RWPE2 (cell line): ENCODE measurements at regions not wholly inside any gene's neighbourhood (a gene's known extent, or its start where the extent isn't known, plus 50 kb on each side); places are given as distances from the start of the nearest gene placed in this dataset.

Source experiments
- ATAC-seq: fragments of 200-7000 bp; cut with Tn5 transposase; 3 replicates; pipeline ENCODE4 v1.9.1; 2021; ENCODE audit warnings: low read depth
- DNase-seq: peaks from one replicate; pipeline ENCODE4 v3.0.0-alpha.2; 2020; ENCODE audit warnings: low spot score
- H3K27ac ChIP-seq: fragments of 450-650 bp; 2 replicates; pipeline ENCODE4 v1.5.1; 2017; ENCODE audit warnings: mild to moderate bottlenecking; ENCODE audit not compliant: poor library complexity, severe bottlenecking
- H3K27me3 ChIP-seq: fragments of 250-450 bp; sonication (Bioruptor Pico); 2 replicates; pipeline ENCODE4 v1.5.1; 2021; ENCODE audit warnings: mild to moderate bottlenecking, moderate library complexity; ENCODE audit not compliant: insufficient read depth, poor library complexity, severe bottlenecking
- H3K36me3 ChIP-seq: fragments of 250-450 bp; sonication (Bioruptor Pico); 2 replicates; pipeline ENCODE4 v1.5.1; 2020; ENCODE audit warnings: low read depth, mild to moderate bottlenecking, moderate library complexity
- H3K4me1 ChIP-seq: fragments of 250-450 bp; sonication (Bioruptor Pico); 2 replicates; pipeline ENCODE4 v1.5.1; 2021; ENCODE audit warnings: mild to moderate bottlenecking, moderate library complexity; ENCODE audit not compliant: insufficient read depth, poor library complexity, severe bottlenecking
- H3K4me3 ChIP-seq: fragments of 250-450 bp; sonication (Bioruptor Pico); 2 replicates; pipeline ENCODE4 v1.5.1; 2021; ENCODE audit warnings: mild to moderate bottlenecking, moderate library complexity; ENCODE audit not compliant: severe bottlenecking
- H3K9me3 ChIP-seq: fragments of 250-450 bp; sonication (Bioruptor Pico); 2 replicates; pipeline ENCODE4 v1.5.1; 2021; ENCODE audit warnings: mild to moderate bottlenecking, moderate library complexity; ENCODE audit not compliant: severe bottlenecking
- TF ChIP-seq, protein P1 (sequence below): fragments of 450-650 bp; IDR thresholded peaks from one replicate; pipeline ENCODE4 v1.5.1; 2017; ENCODE audit warnings: mild to moderate bottlenecking, moderate library complexity; ENCODE audit not compliant: poor library complexity, severe bottlenecking

DNA sequence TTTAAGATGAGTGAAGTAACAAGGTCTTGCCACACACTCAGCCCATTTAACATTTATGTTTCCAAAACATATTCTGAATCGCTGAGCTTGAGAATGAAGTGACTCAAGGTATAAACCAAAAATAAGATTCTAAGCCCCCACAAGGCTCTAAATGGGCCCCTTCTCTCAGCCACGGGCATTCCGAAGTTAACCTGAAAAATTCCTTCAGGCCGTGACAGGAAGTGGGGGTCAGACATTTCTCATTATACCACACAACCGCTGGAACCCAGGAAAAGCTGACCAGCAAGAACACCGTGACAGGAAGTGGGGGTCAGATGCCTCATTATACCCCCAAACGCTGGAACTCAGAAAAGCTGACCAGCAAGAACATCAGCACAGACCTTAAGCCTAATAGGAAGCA lies 247.9 kb downstream of the ERMARD start:
- peak; percentile 4 for DNase-seq

GRCh38 chr6:169998457-169998856 lies 247.0 kb downstream of the ERMARD start:
- H3K9me3 ChIP-seq: peaks cover 4% of the 10 kb centered on the region
- no peaks in the 10 kb centered on the region for H3K4me1 ChIP-seq
- H3K4me3 ChIP-seq: no peak overlapping the region
- H3K27ac ChIP-seq: no peak overlapping the region
- H3K36me3 ChIP-seq: no peaks in the 10 kb centered on the region
- H3K27me3 ChIP-seq: no peaks in the 10 kb centered on the region
- no peak for ATAC-seq
- TF ChIP-seq, protein P1, sequence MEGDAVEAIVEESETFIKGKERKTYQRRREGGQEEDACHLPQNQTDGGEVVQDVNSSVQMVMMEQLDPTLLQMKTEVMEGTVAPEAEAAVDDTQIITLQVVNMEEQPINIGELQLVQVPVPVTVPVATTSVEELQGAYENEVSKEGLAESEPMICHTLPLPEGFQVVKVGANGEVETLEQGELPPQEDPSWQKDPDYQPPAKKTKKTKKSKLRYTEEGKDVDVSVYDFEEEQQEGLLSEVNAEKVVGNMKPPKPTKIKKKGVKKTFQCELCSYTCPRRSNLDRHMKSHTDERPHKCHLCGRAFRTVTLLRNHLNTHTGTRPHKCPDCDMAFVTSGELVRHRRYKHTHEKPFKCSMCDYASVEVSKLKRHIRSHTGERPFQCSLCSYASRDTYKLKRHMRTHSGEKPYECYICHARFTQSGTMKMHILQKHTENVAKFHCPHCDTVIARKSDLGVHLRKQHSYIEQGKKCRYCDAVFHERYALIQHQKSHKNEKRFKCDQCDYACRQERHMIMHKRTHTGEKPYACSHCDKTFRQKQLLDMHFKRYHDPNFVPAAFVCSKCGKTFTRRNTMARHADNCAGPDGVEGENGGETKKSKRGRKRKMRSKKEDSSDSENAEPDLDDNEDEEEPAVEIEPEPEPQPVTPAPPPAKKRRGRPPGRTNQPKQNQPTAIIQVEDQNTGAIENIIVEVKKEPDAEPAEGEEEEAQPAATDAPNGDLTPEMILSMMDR: no peak
- DNase-seq: peak; percentile 24

More for the DNA sequence above, 247.9 kb downstream of the ERMARD start:
- Histone ChIP-seq H3K36me3 (no peaks in the 10 kb centered on the region), H3K27ac (no peak overlapping the region), H3K9me3 (peaks cover 7% of the 10 kb centered on the region), H3K4me3 (no peak overlapping the region), H3K4me1 (no peaks in the 10 kb centered on the region), H3K27me3 (no peaks in the 10 kb centered on the region)
- TF ChIP-seq, protein P1: no peak
- no peak for ATAC-seq

- H3K27me3 ChIP-seq: no peaks in the 10 kb centered on the region
- TF ChIP-seq, protein P1: no peak
- ATAC-seq: peak; percentile 45; the same call in 1 of the 3 replicates
- peak; percentile 31 for DNase-seq
- H3K27ac ChIP-seq: no peak overlapping the region
- no peak overlapping the region for H3K4me3 ChIP-seq
- no peaks in the 10 kb centered on the region for H3K36me3 ChIP-seq
- no peaks in the 10 kb centered on the region for H3K4me1 ChIP-seq
- H3K9me3 ChIP-seq: peaks cover 4% of the 10 kb centered on the region
Observed at GRCh38 chr6:169997930-169998218, 246.5 kb downstream of the ERMARD start.

DNA sequence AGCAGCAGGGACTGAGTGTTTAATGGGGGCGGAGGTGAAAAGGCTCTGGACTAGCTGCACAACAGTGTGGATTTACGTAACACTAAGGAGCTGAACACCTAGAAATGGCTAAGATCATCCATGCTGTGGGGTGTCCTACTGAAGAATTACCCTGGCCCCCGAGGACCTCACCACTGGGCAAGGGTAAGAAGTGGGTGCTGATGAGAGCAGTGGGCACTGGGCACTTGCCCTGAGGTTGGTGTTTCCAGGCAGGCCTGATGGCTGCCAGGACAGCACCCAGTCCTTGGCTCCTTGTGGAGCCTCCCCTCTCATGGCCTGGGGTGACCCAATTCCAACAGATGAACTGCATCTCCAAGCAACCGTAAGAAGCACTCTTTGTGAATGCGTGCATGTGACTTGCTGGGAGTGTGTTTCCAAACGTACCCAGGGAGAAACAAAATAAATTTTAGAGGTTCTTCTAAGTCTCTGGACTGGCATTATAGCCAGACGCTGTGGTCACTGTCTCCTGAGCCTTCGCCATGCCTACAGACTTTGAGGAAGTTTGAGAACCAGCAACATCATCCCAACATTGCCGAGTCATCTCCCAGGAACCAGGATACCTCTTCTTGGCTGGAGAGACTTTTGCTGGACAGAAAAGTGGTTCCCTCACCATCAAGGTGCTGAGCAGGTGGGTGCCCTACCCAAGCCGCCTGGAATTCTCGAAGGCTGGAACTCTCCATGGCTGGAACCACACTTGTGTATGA lies 245.9 kb downstream of the ERMARD start:
- H3K4me1 ChIP-seq: no peaks in the 10 kb centered on the region

More for the DNA sequence above, 245.9 kb downstream of the ERMARD start:
- no peaks in the 10 kb centered on the region for H3K27me3 ChIP-seq
- DNase-seq (no peak), ATAC-seq (no peak)
- H3K27ac ChIP-seq: no peak overlapping the region
- H3K9me3 ChIP-seq: peaks cover 4% of the 10 kb centered on the region
- H3K4me3 ChIP-seq: no peak overlapping the region
- H3K36me3 ChIP-seq: no peaks in the 10 kb centered on the region
- TF ChIP-seq, protein P1: no peak
